B cell (primary cell): ENCODE measurements at regions not wholly inside any gene's neighbourhood (a gene's known extent, or its start where the extent isn't known, plus 50 kb on each side); places are given as distances from the start of the nearest gene placed in this dataset.

ENCODE experiments used
- EZH2 ChIP-seq: IDR thresholded peaks from 2 replicates; pipeline ENCODE4 v1.6.1; 2012; ENCODE audit warnings: borderline replicate concordance, low read depth, mild to moderate bottlenecking, moderate library complexity, low read length; ENCODE audit not compliant: insufficient read depth, poor library complexity, severe bottlenecking
- TF ChIP-seq, protein P1 (sequence below): fragments of 200-600 bp; IDR thresholded peaks from one replicate; pipeline ENCODE4 v1.8.0; 2022; ENCODE audit warnings: antibody characterized with exemption, mild to moderate bottlenecking

DNA sequence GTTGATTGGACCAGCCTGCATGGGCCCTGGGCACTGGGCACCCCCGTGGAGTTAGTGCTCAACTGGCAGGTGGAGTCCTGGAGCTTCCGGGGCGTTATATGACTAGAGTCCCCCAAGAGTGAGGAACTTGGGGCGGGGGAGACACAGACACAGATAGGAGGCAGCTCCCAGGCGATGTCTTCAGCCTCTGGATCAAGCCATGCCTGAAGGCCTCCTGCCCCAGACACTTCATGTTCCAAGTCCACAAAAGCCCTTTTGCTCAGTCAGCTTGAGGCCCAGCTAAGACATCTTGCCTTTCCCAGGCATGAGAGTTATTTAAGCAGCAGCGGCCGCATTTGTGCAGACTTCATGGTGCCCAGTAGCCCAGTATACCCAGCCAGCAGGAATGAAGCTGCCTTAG, 136.6 kb upstream of the CIBAR2 start:
- TF ChIP-seq, protein P1, sequence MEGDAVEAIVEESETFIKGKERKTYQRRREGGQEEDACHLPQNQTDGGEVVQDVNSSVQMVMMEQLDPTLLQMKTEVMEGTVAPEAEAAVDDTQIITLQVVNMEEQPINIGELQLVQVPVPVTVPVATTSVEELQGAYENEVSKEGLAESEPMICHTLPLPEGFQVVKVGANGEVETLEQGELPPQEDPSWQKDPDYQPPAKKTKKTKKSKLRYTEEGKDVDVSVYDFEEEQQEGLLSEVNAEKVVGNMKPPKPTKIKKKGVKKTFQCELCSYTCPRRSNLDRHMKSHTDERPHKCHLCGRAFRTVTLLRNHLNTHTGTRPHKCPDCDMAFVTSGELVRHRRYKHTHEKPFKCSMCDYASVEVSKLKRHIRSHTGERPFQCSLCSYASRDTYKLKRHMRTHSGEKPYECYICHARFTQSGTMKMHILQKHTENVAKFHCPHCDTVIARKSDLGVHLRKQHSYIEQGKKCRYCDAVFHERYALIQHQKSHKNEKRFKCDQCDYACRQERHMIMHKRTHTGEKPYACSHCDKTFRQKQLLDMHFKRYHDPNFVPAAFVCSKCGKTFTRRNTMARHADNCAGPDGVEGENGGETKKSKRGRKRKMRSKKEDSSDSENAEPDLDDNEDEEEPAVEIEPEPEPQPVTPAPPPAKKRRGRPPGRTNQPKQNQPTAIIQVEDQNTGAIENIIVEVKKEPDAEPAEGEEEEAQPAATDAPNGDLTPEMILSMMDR: no peak
- TF ChIP-seq EZH2: no peak
